PC-9 (cell line): ENCODE measurements at regions not wholly inside any gene's neighbourhood (a gene's known extent, or its start where the extent isn't known, plus 50 kb on each side); places are given as distances from the start of the nearest gene placed in this dataset.

ENCODE experiments used
- BruUV-seq: library from RNA; stranded (reverse); fragments of 400-500 nt; replicated peaks from 2 replicates; lab custom pipeline; 2021; lab: Mats Ljungman, UMichigan
- CTCF ChIA-PET: fragments of 300-600 bp; sonication (Branson Sonifier 250); formaldehyde crosslinking; loops from one replicate; lab custom pipeline; 2022; ENCODE audit warnings: antibody characterized with exemption; lab: Charles Lee
- POLR2A ChIA-PET: fragments of 300-600 bp; sonication (Branson Sonifier 250); formaldehyde crosslinking; loops from one replicate; lab custom pipeline; 2022; ENCODE audit warnings: antibody characterized with exemption; ENCODE audit not compliant: unreplicated experiment; lab: Charles Lee
- DNase-seq, 2 experiments: peaks; one replicate each; pipeline versions ENCODE4 v3.0.0 to v3.0.0-alpha.2; 2015 to 2022; ENCODE audit warnings: mixed read lengths in 1 of 2
- H2AFZ ChIP-seq: fragments of 200-600 bp; sonication (generic); 2 replicates; pipeline ENCODE4 v1.8.1; 2017; ENCODE audit warnings: antibody characterized with exemption
- H3F3A ChIP-seq: fragments of 200-600 bp; sonication (generic); 2 replicates; pipeline ENCODE4 v1.8.1; 2017; ENCODE audit warnings: antibody characterized with exemption, mild to moderate bottlenecking, low read depth; ENCODE audit not compliant: insufficient read depth
- H3K27ac ChIP-seq: fragments of 200-600 bp; sonication (generic); 2 replicates; pipeline ENCODE4 v1.6.1; 2016; ENCODE audit warnings: mixed run types
- H3K27me3 ChIP-seq: fragments of 200-600 bp; sonication (generic); 2 replicates; pipeline ENCODE4 v1.6.1; 2016; ENCODE audit warnings: low read depth, mixed run types; ENCODE audit not compliant: insufficient read depth
- H3K36me3 ChIP-seq: fragments of 200-600 bp; sonication (generic); 2 replicates; pipeline ENCODE4 v1.6.1; 2016; ENCODE audit warnings: low read depth, mixed run types
- H3K4me1 ChIP-seq: fragments of 200-600 bp; sonication (generic); replicated peaks from 2 replicates; pipeline ENCODE4 v1.6.1; 2016; ENCODE audit warnings: mixed run types; ENCODE audit not compliant: insufficient read depth
- H3K4me2 ChIP-seq: fragments of 200-600 bp; sonication (generic); 2 replicates; pipeline ENCODE4 v1.6.1; 2017; ENCODE audit warnings: mixed run types
- H3K4me3 ChIP-seq: fragments of 200-600 bp; sonication (generic); 2 replicates; pipeline ENCODE4 v1.6.1; 2016; ENCODE audit warnings: mixed run types
- H3K79me2 ChIP-seq: fragments of 200-600 bp; sonication (generic); 2 replicates; pipeline ENCODE4 v1.6.1; 2017; ENCODE audit warnings: low read depth, mixed run types
- H3K9me2 ChIP-seq: fragments of 200-600 bp; sonication (generic); 2 replicates; pipeline ENCODE4 v1.8.1; 2017; ENCODE audit warnings: mild to moderate bottlenecking; ENCODE audit not compliant: insufficient read depth
- H3K9me3 ChIP-seq: fragments of 200-600 bp; sonication (generic); 2 replicates; pipeline ENCODE4 v1.8.1; 2016; ENCODE audit warnings: low read depth; ENCODE audit not compliant: insufficient read depth
- H4K20me1 ChIP-seq: fragments of 200-600 bp; sonication (generic); 2 replicates; pipeline ENCODE4 v1.8.1; 2017; ENCODE audit not compliant: insufficient read depth
- EZH2 ChIP-seq: fragments of 200-600 bp; sonication (generic); IDR thresholded peaks from 2 replicates; pipeline ENCODE4 v1.8.0; 2017; ENCODE audit warnings: antibody characterized with exemption, low read depth
- intact Hi-C: fragments of 100-400 bp; cut with micrococcal nuclease; formaldehyde crosslinking; loops from one replicate; pipeline ENCODE4 v1.10.0; 2022; ENCODE audit not compliant: unreplicated experiment
- TF ChIP-seq, protein P1 (sequence below): fragments of 200-600 bp; sonication (generic); conservative IDR thresholded peaks from 2 replicates; pipeline ENCODE4 v1.6.1; 2017; ENCODE audit warnings: mixed run types, antibody characterized with exemption, mild to moderate bottlenecking, moderate library complexity

DNA sequence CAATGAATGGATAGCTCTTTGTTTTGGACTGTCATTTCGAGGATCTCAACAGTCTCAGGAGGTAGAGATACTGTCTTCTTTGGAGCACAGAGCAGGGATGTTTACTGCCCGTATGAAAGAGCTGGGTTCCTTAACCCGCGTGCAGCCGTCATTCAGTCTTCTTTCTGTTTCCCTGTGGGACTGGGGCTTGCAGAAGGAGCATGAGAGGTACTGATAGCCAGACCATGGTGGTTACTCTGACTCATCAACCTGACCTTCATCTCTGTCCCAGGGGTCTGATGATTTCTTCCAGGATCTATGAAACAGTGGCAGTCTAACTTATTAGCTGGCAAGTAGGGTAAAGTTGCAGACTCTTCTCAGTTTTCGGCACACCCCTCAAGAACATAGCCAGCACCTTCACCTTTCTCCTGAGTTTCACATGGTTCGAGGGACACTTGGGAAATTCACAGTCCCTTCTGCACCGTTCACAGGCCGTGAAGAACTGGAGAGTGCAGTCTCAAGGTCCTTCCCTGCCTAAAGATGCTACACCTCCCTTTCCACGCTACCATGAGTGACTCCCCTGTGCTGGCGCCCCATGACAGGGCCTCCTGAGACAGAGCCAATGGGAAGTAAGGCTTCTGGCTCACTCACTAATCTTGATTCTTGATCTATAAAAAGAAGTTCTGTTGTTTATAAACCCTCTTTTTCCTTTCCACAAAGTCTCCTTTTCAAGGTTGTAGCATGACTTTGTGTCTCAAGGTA lies 226.2 kb downstream of the MC4R start:
- no peaks in the 10 kb centered on the region for H3K27me3 ChIP-seq
- H3K79me2 ChIP-seq, result no peaks in the 10 kb centered on the region
- no peak overlapping the region for H3K27ac ChIP-seq
- no peaks in the 10 kb centered on the region; the same call in 1 of the 2 replicates for H3K9me3 ChIP-seq
- H3F3A ChIP-seq, result no peaks in the 10 kb centered on the region
- H3K36me3 ChIP-seq, result no peaks in the 10 kb centered on the region
- intact Hi-C loops, result no loop called here
- no peak overlapping the region for H3K4me2 ChIP-seq
- H4K20me1 ChIP-seq, result no peaks in the 10 kb centered on the region
- ChIA-PET POLR2A (no interaction called here), CTCF (no interaction called here)
- no TSS peak for BruUV-seq
- H3K4me1 ChIP-seq, result no peaks in the 10 kb centered on the region
- H2AFZ ChIP-seq, result no peak overlapping the region
- no peak overlapping the region for H3K4me3 ChIP-seq
- no peak for TF ChIP-seq EZH2
- TF ChIP-seq, protein P1, sequence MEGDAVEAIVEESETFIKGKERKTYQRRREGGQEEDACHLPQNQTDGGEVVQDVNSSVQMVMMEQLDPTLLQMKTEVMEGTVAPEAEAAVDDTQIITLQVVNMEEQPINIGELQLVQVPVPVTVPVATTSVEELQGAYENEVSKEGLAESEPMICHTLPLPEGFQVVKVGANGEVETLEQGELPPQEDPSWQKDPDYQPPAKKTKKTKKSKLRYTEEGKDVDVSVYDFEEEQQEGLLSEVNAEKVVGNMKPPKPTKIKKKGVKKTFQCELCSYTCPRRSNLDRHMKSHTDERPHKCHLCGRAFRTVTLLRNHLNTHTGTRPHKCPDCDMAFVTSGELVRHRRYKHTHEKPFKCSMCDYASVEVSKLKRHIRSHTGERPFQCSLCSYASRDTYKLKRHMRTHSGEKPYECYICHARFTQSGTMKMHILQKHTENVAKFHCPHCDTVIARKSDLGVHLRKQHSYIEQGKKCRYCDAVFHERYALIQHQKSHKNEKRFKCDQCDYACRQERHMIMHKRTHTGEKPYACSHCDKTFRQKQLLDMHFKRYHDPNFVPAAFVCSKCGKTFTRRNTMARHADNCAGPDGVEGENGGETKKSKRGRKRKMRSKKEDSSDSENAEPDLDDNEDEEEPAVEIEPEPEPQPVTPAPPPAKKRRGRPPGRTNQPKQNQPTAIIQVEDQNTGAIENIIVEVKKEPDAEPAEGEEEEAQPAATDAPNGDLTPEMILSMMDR, result no peak
- H3K9me2 ChIP-seq, result no peaks in the 10 kb centered on the region
- DNase-seq, result no peak

DNA sequence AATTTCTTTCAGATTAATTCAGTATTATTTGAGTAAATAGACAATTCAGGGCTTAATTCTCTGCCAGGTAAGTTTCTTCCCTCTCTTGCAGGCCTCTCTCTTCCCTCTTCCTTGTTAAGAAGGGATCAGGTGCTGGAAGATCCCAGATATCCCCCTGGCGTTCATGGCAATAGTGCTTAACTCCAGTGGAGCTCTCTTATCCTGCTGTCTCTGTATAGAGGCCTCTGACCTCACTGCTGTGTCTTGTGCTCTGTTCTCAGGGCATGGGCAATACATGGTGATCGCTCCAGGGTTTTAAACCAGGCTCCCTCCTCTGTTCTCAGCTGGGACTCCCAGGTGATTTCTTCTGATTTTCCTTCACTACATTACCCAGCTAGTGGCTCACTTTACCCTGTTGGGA lies 226.8 kb downstream of the MC4R start:
- Histone ChIP-seq H3K4me1 (no peaks in the 10 kb centered on the region), H3K9me3 (no peaks in the 10 kb centered on the region; the same call in 1 of the 2 replicates), H3K9me2 (no peaks in the 10 kb centered on the region), H2AFZ (peak overlapping the region; percentile 40; the same call in 1 of the 2 replicates), H3K4me2 (no peak overlapping the region), H3K79me2 (no peaks in the 10 kb centered on the region), H3F3A (no peaks in the 10 kb centered on the region), H3K27ac (no peak overlapping the region), H3K27me3 (no peaks in the 10 kb centered on the region), H4K20me1 (no peaks in the 10 kb centered on the region), H3K4me3 (no peak overlapping the region), H3K36me3 (no peaks in the 10 kb centered on the region)
- no peak for DNase-seq
- POLR2A ChIA-PET, result no interaction called here
- CTCF ChIA-PET, result no interaction called here
- intact Hi-C loops, result no loop called here
- TF ChIP-seq EZH2, result no peak
- TF ChIP-seq, protein P1, result no peak
- BruUV-seq, result no TSS peak

DNA sequence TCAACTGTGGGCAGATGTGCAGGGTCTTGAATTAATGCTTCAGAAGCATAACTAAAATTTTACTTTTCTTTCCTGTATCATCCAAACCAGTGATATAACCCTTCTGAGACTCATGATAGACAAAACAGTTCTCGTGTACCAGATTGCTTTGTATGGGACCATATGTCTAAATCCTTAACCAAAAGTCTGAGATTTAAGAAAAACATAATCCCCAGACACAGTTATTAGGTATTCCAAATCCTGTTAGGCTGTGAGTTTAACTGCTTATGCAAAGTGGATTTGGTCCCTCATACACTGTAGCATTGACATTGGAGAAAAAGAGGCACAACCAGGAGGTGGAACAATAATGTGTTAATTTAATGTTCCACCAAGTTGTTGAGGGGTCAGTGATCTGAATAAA lies 235.0 kb downstream of the PMAIP1 start:
- Histone ChIP-seq H3K36me3 (no peaks in the 10 kb centered on the region), H4K20me1 (no peaks in the 10 kb centered on the region), H3K9me3 (peaks cover 13% of the 10 kb centered on the region), H3K4me1 (no peaks in the 10 kb centered on the region), H3K79me2 (no peaks in the 10 kb centered on the region), H3K27me3 (no peaks in the 10 kb centered on the region), H3K27ac (no peak overlapping the region), H3K9me2 (no peaks in the 10 kb centered on the region), H2AFZ (no peak overlapping the region), H3K4me3 (no peak overlapping the region), H3K4me2 (no peak overlapping the region), H3F3A (no peaks in the 10 kb centered on the region)
- no peak for DNase-seq
- POLR2A ChIA-PET, result no interaction called here
- TF ChIP-seq, protein P1, result no peak
- no peak for TF ChIP-seq EZH2
- CTCF ChIA-PET, result no interaction called here
- intact Hi-C loops, result no loop called here
- BruUV-seq, result no TSS peak
